Suppressor macrophage treated with lipopolysaccharide for 1 hour (primary cell): ENCODE measurements at regions not wholly inside any gene's neighbourhood (a gene's known extent, or its start where the extent isn't known, plus 50 kb on each side); places are given as distances from the start of the nearest gene placed in this dataset.

Experiments
- DNase-seq, 3 donors: peaks; one replicate each; pipeline ENCODE4 v3.0.0-alpha.2; 2020 to 2022

- DNase-seq: no peak
Observed at GRCh38 chr7:88402529-88402928, 95.8 kb upstream of the STEAP4 start.

DNA sequence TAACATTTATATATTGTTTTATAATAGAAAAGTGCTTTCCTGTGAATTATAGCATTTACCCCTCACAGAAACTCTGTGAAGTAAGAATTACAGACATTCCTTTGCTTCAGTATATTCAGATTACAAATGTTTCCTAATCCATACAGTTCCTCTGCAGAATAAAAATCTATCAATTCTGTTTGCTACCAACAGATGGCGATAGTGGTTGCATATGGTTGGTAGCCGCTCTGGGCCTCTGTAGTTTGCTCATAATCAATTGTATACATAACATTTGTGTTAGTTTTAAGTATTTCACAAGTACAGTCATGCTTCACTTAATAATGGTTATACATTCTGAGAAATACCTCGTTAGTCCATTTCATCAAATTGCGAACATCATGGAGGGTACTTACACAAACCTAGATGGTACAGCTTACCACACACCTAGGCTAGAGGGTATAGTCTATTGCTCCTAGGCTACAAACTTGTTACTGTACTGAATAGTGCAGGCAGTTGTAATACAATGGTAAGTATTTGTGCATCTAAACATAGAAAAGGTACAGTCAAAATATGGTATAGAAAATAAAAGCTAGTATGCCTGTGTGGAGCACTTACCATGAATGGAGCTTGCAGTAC lies 94.4 kb upstream of the STEAP4 start:
- DNase-seq: peak; percentile 46 to 71 (median 58)

- DNase-seq: no peak
Observed at GRCh38 chr7:88399696-88400240, 93.1 kb upstream of the STEAP4 start.

- no peak for DNase-seq
Observed at GRCh38 chr7:88399036-88399435, 92.3 kb upstream of the STEAP4 start.

GRCh38 chr7:88398459-88398858 lies 91.8 kb upstream of the STEAP4 start:
- DNase-seq: no peak

- peak in 2 of 3 donors; percentile 38 for DNase-seq
Observed at GRCh38 chr7:88396948-88397322, 90.2 kb upstream of the STEAP4 start.

- peak; percentile 64 to 69 (median 69) for DNase-seq
Observed at GRCh38 chr7:88396295-88396947, 89.7 kb upstream of the STEAP4 start.

GRCh38 chr7:88395715-88396114 lies 89.0 kb upstream of the STEAP4 start:
- DNase-seq: peak; percentile 76 to 93 (median 92)

DNA sequence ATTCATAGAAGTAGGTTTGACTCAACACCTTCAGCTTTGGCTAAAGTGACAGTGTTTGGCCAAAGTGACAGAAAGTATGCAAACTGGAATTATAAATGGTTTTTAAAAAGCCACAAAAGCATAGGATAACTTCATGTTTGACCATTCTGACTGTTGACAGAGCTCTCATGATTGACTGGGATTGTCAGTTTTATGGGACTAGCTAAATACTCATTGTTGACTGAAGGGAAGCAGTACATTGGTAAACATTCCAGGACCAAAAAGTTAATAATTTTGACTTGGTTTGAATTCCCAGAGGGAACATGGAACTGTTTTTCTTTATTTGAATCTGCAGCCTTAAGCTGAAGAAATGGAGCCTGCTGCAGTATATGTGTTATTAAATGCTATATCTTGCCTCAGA lies 84.6 kb upstream of the STEAP4 start:
- no peak for DNase-seq

- DNase-seq: no peak
Observed at GRCh38 chr7:88387368-88387767, 80.7 kb upstream of the STEAP4 start.

- DNase-seq: no peak
Observed at GRCh38 chr7:88386665-88387156, 80.0 kb upstream of the STEAP4 start.

GRCh38 chr7:88377434-88377833 lies 70.7 kb upstream of the STEAP4 start:
- no peak for DNase-seq

DNA sequence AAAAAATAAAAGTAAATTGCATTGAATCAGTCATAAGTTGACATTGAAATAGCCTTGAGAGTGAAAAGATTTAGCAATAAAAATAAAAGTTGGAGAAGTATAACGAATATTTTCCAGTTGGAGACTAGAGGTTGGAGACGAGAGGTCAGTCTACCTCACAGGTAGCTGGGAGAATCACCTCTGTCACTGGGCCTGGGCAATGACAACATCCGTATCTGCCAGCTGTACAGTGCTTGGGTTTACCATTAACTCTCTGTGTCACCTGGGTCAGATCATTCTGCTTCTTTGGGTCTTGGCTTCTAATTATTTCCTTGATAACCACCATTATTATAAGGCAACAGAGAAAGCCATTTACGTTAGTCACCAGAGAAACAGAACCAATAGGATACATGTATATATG lies 62.0 kb upstream of the STEAP4 start:
- DNase-seq: no peak

DNA sequence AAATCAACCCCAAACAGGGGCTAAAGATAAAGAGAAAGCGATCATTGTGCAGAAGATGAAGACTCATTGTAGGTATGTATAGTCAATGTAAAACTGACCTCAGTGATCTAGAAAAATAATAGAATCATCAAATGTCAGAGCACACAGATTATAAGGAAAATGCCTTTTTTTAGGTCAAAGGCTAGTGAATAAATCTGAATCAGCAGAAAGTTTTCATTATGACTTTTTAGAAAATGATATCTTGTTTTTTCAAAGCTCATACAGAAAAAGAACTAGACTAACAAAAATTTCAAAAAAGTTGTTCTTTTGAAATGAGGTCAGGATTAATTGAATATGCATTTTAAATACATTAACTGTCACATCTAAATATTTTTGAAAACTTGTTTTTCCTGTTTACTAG lies 60.2 kb upstream of the STEAP4 start:
- DNase-seq: no peak

DNA sequence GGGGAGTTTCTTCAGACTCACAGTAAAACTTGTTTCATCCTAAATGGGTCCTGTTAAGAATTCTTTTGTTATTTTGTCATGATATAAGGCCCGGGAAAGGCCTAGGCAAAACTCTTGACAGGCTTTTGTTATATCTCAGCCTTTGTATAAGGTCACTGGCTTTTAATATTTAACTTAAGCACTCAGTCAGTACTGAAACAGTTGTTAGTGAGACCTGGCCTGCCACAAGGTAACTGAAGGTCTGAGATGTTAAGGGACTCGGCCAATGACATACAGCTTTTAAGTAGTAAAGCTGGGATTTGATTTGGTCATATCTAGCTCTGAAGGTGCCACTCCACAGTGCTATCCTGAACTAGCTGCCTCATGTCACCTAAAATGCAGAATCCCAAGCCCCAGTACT lies 57.2 kb upstream of the STEAP4 start:
- DNase-seq: no peak

GRCh38 chr7:88363249-88363648 lies 56.6 kb upstream of the STEAP4 start:
- no peak for DNase-seq

GRCh38 chr7:88361357-88361756 lies 54.7 kb upstream of the STEAP4 start:
- no peak for DNase-seq

DNA sequence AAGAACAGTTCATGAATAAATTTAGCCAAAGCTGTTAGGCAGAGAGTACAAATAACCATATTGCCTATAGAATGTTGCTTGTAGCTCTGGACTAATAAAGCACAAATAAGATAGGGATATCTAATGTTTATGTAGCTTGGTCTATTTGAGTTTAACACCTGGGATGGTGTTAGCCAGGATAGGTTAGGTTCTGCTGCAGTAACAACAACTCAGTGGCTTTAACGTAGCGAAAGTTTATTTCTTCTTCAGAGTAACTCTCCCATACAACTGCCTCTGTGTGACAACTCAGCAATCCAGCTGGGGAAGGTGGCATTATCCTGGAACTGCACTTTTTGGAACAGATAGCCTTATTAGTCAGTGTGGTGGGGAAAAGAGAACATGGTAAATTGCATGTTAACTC lies 52.2 kb upstream of the STEAP4 start:
- DNase-seq: no peak

- no peak for DNase-seq
Observed at GRCh38 chr7:88358526-88358838, 51.8 kb upstream of the STEAP4 start.

DNA sequence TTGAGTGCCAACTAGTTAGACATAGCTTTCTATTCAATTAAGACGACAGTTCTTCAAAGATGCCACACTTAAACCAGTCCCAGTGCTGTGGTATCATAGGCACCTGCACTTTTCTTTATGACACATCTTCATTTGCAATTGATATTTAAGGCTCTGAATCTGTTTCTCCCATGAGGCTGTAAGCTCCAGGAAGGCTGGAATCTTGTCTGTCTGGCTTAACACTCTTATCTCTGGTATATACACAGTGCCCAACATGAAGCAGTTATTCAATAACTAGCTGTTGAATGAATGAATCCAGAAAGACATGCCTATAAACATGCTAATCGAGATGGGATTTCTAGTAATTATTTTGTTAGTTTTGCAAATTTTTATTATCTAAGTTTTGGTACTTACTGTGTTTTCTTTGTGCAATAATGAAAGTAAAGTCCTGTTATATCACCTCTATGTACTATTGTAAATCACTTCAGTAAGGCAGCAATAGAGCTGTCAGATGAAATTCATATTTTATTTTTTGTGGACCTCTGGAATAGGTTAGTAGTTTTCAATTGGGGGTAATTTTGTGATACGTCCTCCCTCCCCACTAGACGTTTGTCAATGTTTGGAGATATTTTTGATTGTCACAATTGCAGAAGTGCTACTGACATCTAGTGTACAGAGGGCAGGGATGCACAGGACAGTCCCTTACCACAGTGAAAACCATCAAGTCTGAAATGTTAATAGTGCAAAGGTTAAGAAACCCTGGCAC lies 51.3 kb upstream of the STEAP4 start:
- peak; percentile 30 to 65 (median 51) for DNase-seq

GRCh38 chr7:88357294-88357693 lies 50.6 kb upstream of the STEAP4 start:
- peak; percentile 65 to 71 (median 69) for DNase-seq
